ENCODE measurements at regions not wholly inside any gene's neighbourhood (a gene's known extent, or its start where the extent isn't known, plus 50 kb on each side); places are given as distances from the start of the nearest gene placed in this dataset.

- no peak overlapping the region for H3K14ac ChIP-seq (ENCODE audit: low read length)
- WGBS, 2 donors (ENCODE audit: extremely low coverage in 2 of 2, insufficient read length in 2 of 2, insufficient replicate concordance in 1 of 2) = no CpG with 5 or more reads among the region's 4 CpGs
- H3K27me3 ChIP-seq (ENCODE audit: control insufficient read depth in 3 of 3, insufficient read depth in 3 of 3, low read depth in 1 of 3, low read length in 3 of 3) = peaks cover 0 to 7% (median 0%) of the 10 kb centered on the region in 3 experiments
- DNase-seq (ENCODE audit: low spot score) = no peak
- no peak overlapping the region for H3K23ac ChIP-seq (ENCODE audit: low read depth, low read length, poor library complexity)
- no peak overlapping the region for H3K27ac ChIP-seq (replicated peaks; ENCODE audit: low read length)
- no peak overlapping the region for H2BK12ac ChIP-seq (ENCODE audit: low read length)
- H3K9ac ChIP-seq (ENCODE audit: low read depth, low read length, poor library complexity) = no peak overlapping the region
- no peak overlapping the region for H2AK5ac ChIP-seq (ENCODE audit: low read depth, low read length)
- no peak overlapping the region for H3K18ac ChIP-seq (ENCODE audit: low read length)
- H3K9me3 ChIP-seq (replicated peaks in 1 of 2; ENCODE audit: control insufficient read depth in 2 of 2, insufficient read depth in 1 of 2, low read depth in 1 of 2, low read length in 2 of 2) = peaks cover 0 to 7% of the 10 kb centered on the region in 2 donors
- no peak overlapping the region for H3K4me2 ChIP-seq (ENCODE audit: insufficient read depth, low read length, poor library complexity, severe bottlenecking)
- no peak overlapping the region for H2BK120ac ChIP-seq (ENCODE audit: low read depth, low read length)
- no peaks in the 10 kb centered on the region for H3K79me1 ChIP-seq (ENCODE audit: low read depth, low read length)
- no peak overlapping the region for H3K4me3 ChIP-seq (ENCODE audit: low read length in 2 of 2)
- H2BK5ac ChIP-seq (ENCODE audit: low read length) = no peak overlapping the region
- H4K8ac ChIP-seq (ENCODE audit: low read depth, low read length) = no peak overlapping the region
- H4K91ac ChIP-seq (ENCODE audit: low read depth, low read length, poor library complexity) = no peak overlapping the region
- no peak overlapping the region for H2BK15ac ChIP-seq (ENCODE audit: low read length)
- no peak overlapping the region for H2AFZ ChIP-seq (ENCODE audit: low read length)
- H3K4me1 ChIP-seq (ENCODE audit: control insufficient read depth in 2 of 2, insufficient read depth in 1 of 2, low read depth in 1 of 2, low read length in 2 of 2) = peaks cover 0 to 8% of the 10 kb centered on the region in 2 donors
- peaks cover 0 to 2% of the 10 kb centered on the region in 2 donors for H3K36me3 ChIP-seq (replicated peaks in 1 of 2; ENCODE audit: control insufficient read depth in 2 of 2, insufficient read depth in 2 of 2, low read length in 2 of 2)
- no peak overlapping the region for H3K4ac ChIP-seq (ENCODE audit: low read length)
These were observed 260.1 kb downstream of the COL4A1 start for GRCh38 chr13:110046811-110047210.

- no peak overlapping the region for H2BK120ac ChIP-seq (ENCODE audit: low read depth, low read length)
- H3K36me3 ChIP-seq (replicated peaks in 1 of 2; ENCODE audit: control insufficient read depth in 2 of 2, insufficient read depth in 2 of 2, low read length in 2 of 2) = peaks cover 0 to 2% of the 10 kb centered on the region in 2 donors
- no peak for DNase-seq (ENCODE audit: low spot score)
- H3K4me2 ChIP-seq (ENCODE audit: insufficient read depth, low read length, poor library complexity, severe bottlenecking) = no peak overlapping the region
- no peak overlapping the region for H2AK5ac ChIP-seq (ENCODE audit: low read depth, low read length)
- H4K8ac ChIP-seq (ENCODE audit: low read depth, low read length) = no peak overlapping the region
- H3K18ac ChIP-seq (ENCODE audit: low read length) = no peak overlapping the region
- H3K4me3 ChIP-seq (ENCODE audit: low read length in 2 of 2) = no peak overlapping the region
- no peak overlapping the region for H4K91ac ChIP-seq (ENCODE audit: low read depth, low read length, poor library complexity)
- H2AFZ ChIP-seq (ENCODE audit: low read length) = no peak overlapping the region
- WGBS, 2 donors (ENCODE audit: extremely low coverage in 2 of 2, insufficient read length in 2 of 2, insufficient replicate concordance in 1 of 2) = no CpG with 5 or more reads among the region's 5 CpGs
- H2BK12ac ChIP-seq (ENCODE audit: low read length) = no peak overlapping the region
- no peak overlapping the region for H3K23ac ChIP-seq (ENCODE audit: low read depth, low read length, poor library complexity)
- no peaks in the 10 kb centered on the region for H3K79me1 ChIP-seq (ENCODE audit: low read depth, low read length)
- no peak overlapping the region for H3K9ac ChIP-seq (ENCODE audit: low read depth, low read length, poor library complexity)
- peaks cover 0 to 8% of the 10 kb centered on the region in 2 donors for H3K4me1 ChIP-seq (ENCODE audit: control insufficient read depth in 2 of 2, insufficient read depth in 1 of 2, low read depth in 1 of 2, low read length in 2 of 2)
- H3K9me3 ChIP-seq (replicated peaks in 1 of 2; ENCODE audit: control insufficient read depth in 2 of 2, insufficient read depth in 1 of 2, low read depth in 1 of 2, low read length in 2 of 2) = peaks cover 0 to 7% of the 10 kb centered on the region in 2 donors
- no peak overlapping the region for H3K27ac ChIP-seq (replicated peaks; ENCODE audit: low read length)
- no peak overlapping the region for H2BK5ac ChIP-seq (ENCODE audit: low read length)
- no peak overlapping the region for H2BK15ac ChIP-seq (ENCODE audit: low read length)
- no peak overlapping the region for H3K4ac ChIP-seq (ENCODE audit: low read length)
- peaks cover 0 to 7% (median 0%) of the 10 kb centered on the region in 3 experiments for H3K27me3 ChIP-seq (ENCODE audit: control insufficient read depth in 3 of 3, insufficient read depth in 3 of 3, low read depth in 1 of 3, low read length in 3 of 3)
- H3K14ac ChIP-seq (ENCODE audit: low read length) = no peak overlapping the region
These were observed 259.5 kb upstream of the IRS2 start for GRCh38 chr13:110045919-110046318.

GRCh38 chr13:110045202-110045601 lies 258.8 kb upstream of the IRS2 start:
- no peaks in the 10 kb centered on the region for H3K79me1 ChIP-seq (ENCODE audit: low read depth, low read length)
- no peak overlapping the region for H2BK5ac ChIP-seq (ENCODE audit: low read length)
- no peak overlapping the region for H4K91ac ChIP-seq (ENCODE audit: low read depth, low read length, poor library complexity)
- no peak overlapping the region for H3K4ac ChIP-seq (ENCODE audit: low read length)
- no CpG with 5 or more reads among the region's 10 CpGs for WGBS, 2 donors (ENCODE audit: extremely low coverage in 2 of 2, insufficient read length in 2 of 2, insufficient replicate concordance in 1 of 2)
- H3K18ac ChIP-seq (ENCODE audit: low read length) = no peak overlapping the region
- H3K9ac ChIP-seq (ENCODE audit: low read depth, low read length, poor library complexity) = no peak overlapping the region
- no peak overlapping the region for H2AK5ac ChIP-seq (ENCODE audit: low read depth, low read length)
- no peak overlapping the region for H3K4me2 ChIP-seq (ENCODE audit: insufficient read depth, low read length, poor library complexity, severe bottlenecking)
- peaks cover 0 to 8% of the 10 kb centered on the region in 2 donors for H3K4me1 ChIP-seq (ENCODE audit: control insufficient read depth in 2 of 2, insufficient read depth in 1 of 2, low read depth in 1 of 2, low read length in 2 of 2)
- no peak overlapping the region for H3K4me3 ChIP-seq (ENCODE audit: low read length in 2 of 2)
- H3K27me3 ChIP-seq (ENCODE audit: control insufficient read depth in 3 of 3, insufficient read depth in 3 of 3, low read depth in 1 of 3, low read length in 3 of 3) = peaks cover 0 to 7% (median 0%) of the 10 kb centered on the region in 3 experiments
- peaks cover 0 to 7% of the 10 kb centered on the region in 2 donors for H3K9me3 ChIP-seq (replicated peaks in 1 of 2; ENCODE audit: control insufficient read depth in 2 of 2, insufficient read depth in 1 of 2, low read depth in 1 of 2, low read length in 2 of 2)
- no peak overlapping the region for H2AFZ ChIP-seq (ENCODE audit: low read length)
- H3K14ac ChIP-seq (ENCODE audit: low read length) = no peak overlapping the region
- H2BK120ac ChIP-seq (ENCODE audit: low read depth, low read length) = no peak overlapping the region
- H2BK12ac ChIP-seq (ENCODE audit: low read length) = no peak overlapping the region
- no peak overlapping the region for H2BK15ac ChIP-seq (ENCODE audit: low read length)
- H3K23ac ChIP-seq (ENCODE audit: low read depth, low read length, poor library complexity) = no peak overlapping the region
- peaks cover 0 to 2% of the 10 kb centered on the region in 2 donors for H3K36me3 ChIP-seq (replicated peaks in 1 of 2; ENCODE audit: control insufficient read depth in 2 of 2, insufficient read depth in 2 of 2, low read length in 2 of 2)
- no peak overlapping the region for H4K8ac ChIP-seq (ENCODE audit: low read depth, low read length)
- DNase-seq (ENCODE audit: low spot score) = no peak
- H3K27ac ChIP-seq (replicated peaks; ENCODE audit: low read length) = no peak overlapping the region

- Histone ChIP-seq H3K79me1 (ENCODE audit: low read depth, low read length) (no peaks in the 10 kb centered on the region), H2BK15ac (ENCODE audit: low read length) (no peak overlapping the region), H3K27me3 (ENCODE audit: control insufficient read depth in 3 of 3, insufficient read depth in 3 of 3, low read depth in 1 of 3, low read length in 3 of 3) (peaks cover 0 to 7% (median 0%) of the 10 kb centered on the region in 3 experiments), H3K9ac (ENCODE audit: low read depth, low read length, poor library complexity) (no peak overlapping the region), H3K9me3 (replicated peaks in 1 of 2; ENCODE audit: control insufficient read depth in 2 of 2, insufficient read depth in 1 of 2, low read depth in 1 of 2, low read length in 2 of 2) (peaks cover 0 to 7% of the 10 kb centered on the region in 2 donors), H3K18ac (ENCODE audit: low read length) (no peak overlapping the region), H2AK5ac (ENCODE audit: low read depth, low read length) (no peak overlapping the region), H2BK120ac (ENCODE audit: low read depth, low read length) (no peak overlapping the region), H2BK12ac (ENCODE audit: low read length) (no peak overlapping the region), H3K4me3 (ENCODE audit: low read length in 2 of 2) (no peak overlapping the region), H4K8ac (ENCODE audit: low read depth, low read length) (no peak overlapping the region), H3K36me3 (replicated peaks in 1 of 2; ENCODE audit: control insufficient read depth in 2 of 2, insufficient read depth in 2 of 2, low read length in 2 of 2) (peaks cover 0 to 2% of the 10 kb centered on the region in 2 donors), H3K4me1 (ENCODE audit: control insufficient read depth in 2 of 2, insufficient read depth in 1 of 2, low read depth in 1 of 2, low read length in 2 of 2) (peaks cover 0 to 8% of the 10 kb centered on the region in 2 donors), H3K4me2 (ENCODE audit: insufficient read depth, low read length, poor library complexity, severe bottlenecking) (no peak overlapping the region), H2AFZ (ENCODE audit: low read length) (no peak overlapping the region), H3K14ac (ENCODE audit: low read length) (no peak overlapping the region), H4K91ac (ENCODE audit: low read depth, low read length, poor library complexity) (no peak overlapping the region), H3K4ac (ENCODE audit: low read length) (no peak overlapping the region), H3K27ac (replicated peaks; ENCODE audit: low read length) (no peak overlapping the region), H3K23ac (ENCODE audit: low read depth, low read length, poor library complexity) (no peak overlapping the region), H2BK5ac (ENCODE audit: low read length) (no peak overlapping the region)
- DNase-seq (ENCODE audit: low spot score) = no peak
- no CpG with 5 or more reads among the region's 15 CpGs for WGBS, 2 donors (ENCODE audit: extremely low coverage in 2 of 2, insufficient read length in 2 of 2, insufficient replicate concordance in 1 of 2)
These were observed 258.2 kb upstream of the IRS2 start for GRCh38 chr13:110044551-110045111.
